ENCODE measurements at regions not wholly inside any gene's neighbourhood (a gene's known extent, or its start where the extent isn't known, plus 50 kb on each side); places are given as distances from the start of the nearest gene placed in this dataset.

GRCh38 chr3:150203273-150203672 lies 204.8 kb upstream of the TSC22D2 start:
- Mint-ChIP-seq H3K9me3 (ENCODE audit: unreplicated experiment) (peaks cover 4% of the 10 kb centered on the region), H3K27ac (ENCODE audit: unreplicated experiment) (no peak overlapping the region), H3K4me1 (ENCODE audit: low read depth, unreplicated experiment) (no peaks in the 10 kb centered on the region), H3K36me3 (ENCODE audit: insufficient read depth, unreplicated experiment) (no peaks in the 10 kb centered on the region), H3K4me3 (ENCODE audit: unreplicated experiment) (no peak overlapping the region), H3K27me3 (ENCODE audit: insufficient read depth, unreplicated experiment) (peaks cover 17% of the 10 kb centered on the region)
- no peak for DNase-seq
- CTCF ChIA-PET, result no interaction called here
- Histone ChIP-seq H3K4me1 (no peaks in the 10 kb centered on the region), H3K4me3 (ENCODE audit: low read depth, low read length) (no peak overlapping the region), H3K27me3 (replicated peaks; ENCODE audit: control insufficient read depth, insufficient read depth, low read length) (no peaks in the 10 kb centered on the region), H3K36me3 (ENCODE audit: control insufficient read depth, insufficient read depth, low read length) (no peaks in the 10 kb centered on the region), H3K9me3 (no peaks in the 10 kb centered on the region)
- TF ChIP-seq CTCF (IDR thresholded peaks at IDR 0.05; ENCODE audit: insufficient read depth in 1 of 2, low read depth in 1 of 2, low read length in 1 of 2, severe bottlenecking in 1 of 2, unreplicated experiment in 1 of 2), result no peak
- intact Hi-C loops (cut with micrococcal nuclease; ENCODE audit: unreplicated experiment), result no loop called here
- BruUV-seq (replicated peaks), result no TSS peak
- POLR2A ChIA-PET, result no interaction called here

DNA sequence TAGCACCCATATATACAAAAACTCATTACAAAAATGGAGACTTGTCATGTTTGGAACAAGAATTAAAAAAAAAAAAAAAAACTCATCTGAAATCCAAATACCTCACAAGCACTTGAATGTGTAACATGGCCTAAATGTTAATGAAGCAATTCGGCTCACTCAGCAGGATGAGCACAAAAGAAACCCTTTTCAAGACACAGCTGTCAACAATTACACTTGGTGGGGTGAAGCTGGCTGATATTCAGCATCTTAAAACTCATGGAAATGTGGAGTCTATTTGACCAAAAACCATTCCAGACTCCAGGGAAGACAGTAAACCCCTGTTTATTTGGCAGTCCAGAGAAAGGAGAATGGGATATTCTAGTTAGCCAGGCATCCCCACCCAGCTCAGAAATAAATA lies 205.4 kb upstream of the TSC22D2 start:
- POLR2A ChIA-PET, result no interaction called here
- no peak overlapping the region for H3K27ac Mint-ChIP-seq (ENCODE audit: unreplicated experiment)
- CTCF ChIA-PET, result no interaction called here
- H3K36me3 Mint-ChIP-seq (ENCODE audit: insufficient read depth, unreplicated experiment), result no peaks in the 10 kb centered on the region
- peaks cover 13% of the 10 kb centered on the region for H3K27me3 Mint-ChIP-seq (ENCODE audit: insufficient read depth, unreplicated experiment)
- TF ChIP-seq CTCF (IDR thresholded peaks at IDR 0.05; ENCODE audit: insufficient read depth in 1 of 2, low read depth in 1 of 2, low read length in 1 of 2, severe bottlenecking in 1 of 2, unreplicated experiment in 1 of 2), result no peak
- H3K36me3 ChIP-seq (ENCODE audit: control insufficient read depth, insufficient read depth, low read length), result no peaks in the 10 kb centered on the region
- no peaks in the 10 kb centered on the region for H3K4me1 ChIP-seq
- H3K27me3 ChIP-seq (replicated peaks; ENCODE audit: control insufficient read depth, insufficient read depth, low read length), result no peaks in the 10 kb centered on the region
- H3K4me3 ChIP-seq (ENCODE audit: low read depth, low read length), result no peak overlapping the region
- BruUV-seq (replicated peaks), result no TSS peak
- peaks cover 9% of the 10 kb centered on the region for H3K9me3 Mint-ChIP-seq (ENCODE audit: unreplicated experiment)
- no peak for DNase-seq
- no peak overlapping the region for H3K4me3 Mint-ChIP-seq (ENCODE audit: unreplicated experiment)
- H3K9me3 ChIP-seq, result no peaks in the 10 kb centered on the region
- intact Hi-C loops (cut with micrococcal nuclease; ENCODE audit: unreplicated experiment), result no loop called here
- no peaks in the 10 kb centered on the region for H3K4me1 Mint-ChIP-seq (ENCODE audit: low read depth, unreplicated experiment)

DNA sequence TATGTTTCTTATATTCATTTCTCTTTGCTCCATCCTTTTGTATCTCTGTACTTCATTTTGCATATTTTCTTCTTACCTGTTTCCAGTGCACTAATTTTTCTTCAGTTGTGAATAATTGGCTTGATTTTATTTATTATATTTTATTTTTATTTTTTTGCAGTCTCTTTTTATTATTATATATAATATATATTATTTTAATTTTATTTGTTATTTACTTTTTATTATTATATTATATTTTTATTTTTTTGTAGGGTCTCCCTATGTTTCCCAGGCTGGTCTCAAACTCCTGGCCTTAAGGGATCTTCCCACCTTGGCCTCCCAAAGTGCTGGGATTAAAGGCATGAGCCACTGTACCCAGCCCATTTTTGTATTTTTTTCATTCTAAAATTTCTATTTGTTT lies 213.1 kb upstream of the TSC22D2 start:
- no peaks in the 10 kb centered on the region for H3K27me3 ChIP-seq (replicated peaks; ENCODE audit: control insufficient read depth, insufficient read depth, low read length)
- Mint-ChIP-seq H3K9me3 (ENCODE audit: unreplicated experiment) (peaks cover 11% of the 10 kb centered on the region), H3K27ac (ENCODE audit: unreplicated experiment) (no peak overlapping the region), H3K4me1 (ENCODE audit: low read depth, unreplicated experiment) (no peaks in the 10 kb centered on the region), H3K4me3 (ENCODE audit: unreplicated experiment) (no peak overlapping the region), H3K27me3 (ENCODE audit: insufficient read depth, unreplicated experiment) (peaks cover 8% of the 10 kb centered on the region), H3K36me3 (ENCODE audit: insufficient read depth, unreplicated experiment) (no peaks in the 10 kb centered on the region)
- no peak for DNase-seq
- H3K9me3 ChIP-seq, result no peaks in the 10 kb centered on the region
- POLR2A ChIA-PET, result no interaction called here
- H3K4me3 ChIP-seq (ENCODE audit: low read depth, low read length), result no peak overlapping the region
- CTCF ChIA-PET, result no interaction called here
- BruUV-seq (replicated peaks), result no TSS peak
- no peaks in the 10 kb centered on the region for H3K36me3 ChIP-seq (ENCODE audit: control insufficient read depth, insufficient read depth, low read length)
- intact Hi-C loops (cut with micrococcal nuclease; ENCODE audit: unreplicated experiment), result no loop called here
- TF ChIP-seq CTCF (IDR thresholded peaks at IDR 0.05; ENCODE audit: insufficient read depth in 1 of 2, low read depth in 1 of 2, low read length in 1 of 2, severe bottlenecking in 1 of 2, unreplicated experiment in 1 of 2), result no peak
- H3K4me1 ChIP-seq, result no peaks in the 10 kb centered on the region
